Mucosa of descending colon (tissue), 3 donors: ENCODE measurements at regions not wholly inside any gene's neighbourhood (a gene's known extent, or its start where the extent isn't known, plus 50 kb on each side); places are given as distances from the start of the nearest gene placed in this dataset.

Experiments
- ATAC-seq: fragments of 200-7000 bp; cut with Tn5 transposase; one replicate; pipeline ENCODE4 v1.9.1; 2020; ENCODE audit warnings: mild to moderate bottlenecking, moderate library complexity
- DNase-seq, 3 donors: peaks; one replicate each; pipeline ENCODE4 v3.0.0-alpha.2; 2020
- H3K36me3 ChIP-seq: fragments of 200-600 bp; one replicate; pipeline ENCODE4 v1.8.0; 2021; ENCODE audit warnings: low read depth, mild to moderate bottlenecking
- H3K4me1 ChIP-seq: fragments of 200-600 bp; one replicate; pipeline ENCODE4 v1.8.0; 2021; ENCODE audit warnings: low read depth, mild to moderate bottlenecking
- H3K4me3 ChIP-seq: fragments of 200-600 bp; one replicate; pipeline ENCODE4 v1.8.0; 2021; ENCODE audit warnings: mild to moderate bottlenecking
- H3K9me3 ChIP-seq: fragments of 200-600 bp; one replicate; pipeline ENCODE4 v1.8.0; 2021; ENCODE audit warnings: mild to moderate bottlenecking
- CTCF ChIP-seq: fragments of 200-600 bp; IDR thresholded peaks from one replicate; pipeline ENCODE4 v1.8.0; 2022; ENCODE audit warnings: antibody characterized with exemption, mild to moderate bottlenecking
- intact Hi-C, 2 donors: fragments of 100-400 bp; cut with DNase I in 1 of 2; cut with micrococcal nuclease in 1 of 2; formaldehyde crosslinking; loops; one replicate each; pipeline versions ENCODE4 v1.11.0 to v1.11.1; 2022; cut with DNase I, micrococcal nuclease
- donor health status: DM: no; HTN: no; CAD: no; lungs with moderate emphysema.
- donor health status: DM: no; HTN: no; CAD: no.
- donor health status: DM: no; HTN: yes; CAD: no.

GRCh38 chr7:46649876-46650275 lies 728.8 kb upstream of the IGFBP3 start:
- Histone ChIP-seq H3K36me3 (no peaks in the 10 kb centered on the region), H3K4me1 (no peaks in the 10 kb centered on the region), H3K4me3 (no peak overlapping the region), H3K9me3 (peaks cover 5% of the 10 kb centered on the region)
- ATAC-seq: no peak
- TF ChIP-seq CTCF: no peak
- DNase-seq: no peak
- intact Hi-C loops: no loop called here

- H3K9me3 ChIP-seq: no peaks in the 10 kb centered on the region
- H3K4me1 ChIP-seq: no peaks in the 10 kb centered on the region
- no peak overlapping the region for H3K4me3 ChIP-seq
- H3K36me3 ChIP-seq: no peaks in the 10 kb centered on the region
- intact Hi-C loops: no loop called here
- ATAC-seq (no peak), DNase-seq (no peak)
- no peak for TF ChIP-seq CTCF
Observed at GRCh38 chr7:46637793-46638735, 717.0 kb upstream of the IGFBP3 start.

- no peaks in the 10 kb centered on the region for H3K9me3 ChIP-seq
- intact Hi-C loops: no loop called here
- H3K4me3 ChIP-seq: no peak overlapping the region
- H3K4me1 ChIP-seq: no peaks in the 10 kb centered on the region
- ATAC-seq (no peak), DNase-seq (no peak)
- TF ChIP-seq CTCF: no peak
- no peaks in the 10 kb centered on the region for H3K36me3 ChIP-seq
Observed at GRCh38 chr7:46636022-46636421, 715.0 kb upstream of the IGFBP3 start.

- Histone ChIP-seq H3K4me1 (no peaks in the 10 kb centered on the region), H3K36me3 (no peaks in the 10 kb centered on the region), H3K9me3 (no peaks in the 10 kb centered on the region), H3K4me3 (no peak overlapping the region)
- ATAC-seq (no peak), DNase-seq (no peak)
- intact Hi-C loops: no loop called here
- TF ChIP-seq CTCF: no peak
Observed at GRCh38 chr7:46633630-46634240, 712.7 kb upstream of the IGFBP3 start.

- H3K4me1 ChIP-seq: no peaks in the 10 kb centered on the region
- no peak for DNase-seq
- TF ChIP-seq CTCF: no peak
- no peaks in the 10 kb centered on the region for H3K9me3 ChIP-seq
- no peak for ATAC-seq
- H3K4me3 ChIP-seq: no peak overlapping the region
- no peaks in the 10 kb centered on the region for H3K36me3 ChIP-seq
- intact Hi-C loops: no loop called here
Observed at GRCh38 chr7:46633200-46633599, 712.1 kb upstream of the IGFBP3 start.
